ENCODE measurements at regions not wholly inside any gene's neighbourhood (a gene's known extent, or its start where the extent isn't known, plus 50 kb on each side); places are given as distances from the start of the nearest gene placed in this dataset.

- Histone ChIP-seq H3K4me3 (IDR thresholded peaks at IDR 0.05; ENCODE audit: insufficient read depth, low read depth, low read length) (no peak overlapping the region), H3K27ac (no peak overlapping the region), H3K27me3 (ENCODE audit: insufficient read depth, low read depth) (no peaks in the 10 kb centered on the region), H3K4me1 (ENCODE audit: low read depth, poor library complexity, severe bottlenecking) (no peaks in the 10 kb centered on the region), H3K4me2 (no peak overlapping the region), H2AFZ (ENCODE audit: low read depth) (no peak overlapping the region), H3K9ac (no peak overlapping the region), H3K79me2 (ENCODE audit: insufficient read depth, low read depth) (no peaks in the 10 kb centered on the region), H4K20me1 (ENCODE audit: insufficient read depth) (no peaks in the 10 kb centered on the region), H3K36me3 (ENCODE audit: insufficient read depth) (no peaks in the 10 kb centered on the region)
- no peak for TF ChIP-seq CTCF (conservative IDR thresholded peaks at IDR 0.05; ENCODE audit: low read depth, low read length)
Measured at GRCh38 chr3:46141813-46142212, 66.3 kb downstream of the CCR1 start.

GRCh38 chr3:46138581-46138980 lies 69.5 kb downstream of the CCR1 start:
- H3K9ac ChIP-seq = no peak overlapping the region
- H3K79me2 ChIP-seq (ENCODE audit: insufficient read depth, low read depth) = no peaks in the 10 kb centered on the region
- no peak overlapping the region for H2AFZ ChIP-seq (ENCODE audit: low read depth)
- H3K4me1 ChIP-seq (ENCODE audit: low read depth, poor library complexity, severe bottlenecking) = no peaks in the 10 kb centered on the region
- H3K4me2 ChIP-seq = no peak overlapping the region
- no peak overlapping the region for H3K4me3 ChIP-seq (IDR thresholded peaks at IDR 0.05; ENCODE audit: insufficient read depth, low read depth, low read length)
- H3K36me3 ChIP-seq (ENCODE audit: insufficient read depth) = no peaks in the 10 kb centered on the region
- no peak overlapping the region for H3K27ac ChIP-seq
- TF ChIP-seq CTCF (conservative IDR thresholded peaks at IDR 0.05; ENCODE audit: low read depth, low read length) = no peak
- no peaks in the 10 kb centered on the region for H4K20me1 ChIP-seq (ENCODE audit: insufficient read depth)
- H3K27me3 ChIP-seq (ENCODE audit: insufficient read depth, low read depth) = no peaks in the 10 kb centered on the region

GRCh38 chr3:46135475-46135874 lies 72.6 kb downstream of the CCR1 start:
- no peak overlapping the region for H3K9ac ChIP-seq
- no peak overlapping the region for H2AFZ ChIP-seq (ENCODE audit: low read depth)
- TF ChIP-seq CTCF (conservative IDR thresholded peaks at IDR 0.05; ENCODE audit: low read depth, low read length) = no peak
- H3K4me2 ChIP-seq = no peak overlapping the region
- H3K36me3 ChIP-seq (ENCODE audit: insufficient read depth) = no peaks in the 10 kb centered on the region
- no peaks in the 10 kb centered on the region for H4K20me1 ChIP-seq (ENCODE audit: insufficient read depth)
- H3K27me3 ChIP-seq (ENCODE audit: insufficient read depth, low read depth) = no peaks in the 10 kb centered on the region
- no peaks in the 10 kb centered on the region for H3K79me2 ChIP-seq (ENCODE audit: insufficient read depth, low read depth)
- no peak overlapping the region for H3K4me3 ChIP-seq (IDR thresholded peaks at IDR 0.05; ENCODE audit: insufficient read depth, low read depth, low read length)
- no peaks in the 10 kb centered on the region for H3K4me1 ChIP-seq (ENCODE audit: low read depth, poor library complexity, severe bottlenecking)
- no peak overlapping the region for H3K27ac ChIP-seq

- Histone ChIP-seq H2AFZ (ENCODE audit: low read depth) (no peak overlapping the region), H4K20me1 (ENCODE audit: insufficient read depth) (no peaks in the 10 kb centered on the region), H3K4me1 (ENCODE audit: low read depth, poor library complexity, severe bottlenecking) (no peaks in the 10 kb centered on the region), H3K79me2 (ENCODE audit: insufficient read depth, low read depth) (no peaks in the 10 kb centered on the region), H3K4me3 (IDR thresholded peaks at IDR 0.05; ENCODE audit: insufficient read depth, low read depth, low read length) (no peak overlapping the region), H3K27ac (no peak overlapping the region), H3K27me3 (ENCODE audit: insufficient read depth, low read depth) (no peaks in the 10 kb centered on the region), H3K36me3 (ENCODE audit: insufficient read depth) (no peaks in the 10 kb centered on the region), H3K4me2 (no peak overlapping the region), H3K9ac (no peak overlapping the region)
- TF ChIP-seq CTCF (conservative IDR thresholded peaks at IDR 0.05; ENCODE audit: low read depth, low read length) = no peak
Measured at GRCh38 chr3:46133285-46133684, 74.8 kb downstream of the CCR1 start.

DNA sequence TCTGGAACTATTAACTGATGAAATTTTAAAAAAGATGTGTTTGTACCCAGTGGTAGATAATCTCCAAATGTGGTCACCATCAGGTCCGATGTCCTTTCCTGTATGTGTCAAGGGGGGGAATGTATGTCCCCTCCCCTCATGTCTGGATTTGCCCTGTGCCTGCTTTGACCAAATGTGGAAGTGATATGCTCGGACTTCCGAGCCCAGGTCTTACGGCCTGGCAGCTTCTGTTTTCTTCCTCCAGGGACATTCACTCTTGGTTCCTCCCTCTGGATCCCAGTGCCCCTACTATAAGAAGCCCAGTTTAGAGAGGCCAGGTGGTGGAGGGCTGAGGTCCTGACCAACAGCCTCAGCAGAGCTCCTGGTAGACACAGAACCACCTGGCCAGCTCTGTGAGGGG lies 75.5 kb downstream of the CCR1 start:
- no peak overlapping the region for H3K27ac ChIP-seq
- H3K27me3 ChIP-seq (ENCODE audit: insufficient read depth, low read depth) = no peaks in the 10 kb centered on the region
- H3K4me3 ChIP-seq (IDR thresholded peaks at IDR 0.05; ENCODE audit: insufficient read depth, low read depth, low read length) = no peak overlapping the region
- no peak overlapping the region for H3K9ac ChIP-seq
- H3K4me1 ChIP-seq (ENCODE audit: low read depth, poor library complexity, severe bottlenecking) = no peaks in the 10 kb centered on the region
- no peak overlapping the region for H3K4me2 ChIP-seq
- no peaks in the 10 kb centered on the region for H4K20me1 ChIP-seq (ENCODE audit: insufficient read depth)
- no peaks in the 10 kb centered on the region for H3K79me2 ChIP-seq (ENCODE audit: insufficient read depth, low read depth)
- no peaks in the 10 kb centered on the region for H3K36me3 ChIP-seq (ENCODE audit: insufficient read depth)
- H2AFZ ChIP-seq (ENCODE audit: low read depth) = no peak overlapping the region
- no peak for TF ChIP-seq CTCF (conservative IDR thresholded peaks at IDR 0.05; ENCODE audit: low read depth, low read length)

Data from KMS-11 (cell line).